Astrocyte (in vitro differentiated cells and primary cell): ENCODE measurements at regions not wholly inside any gene's neighbourhood (a gene's known extent, or its start where the extent isn't known, plus 50 kb on each side); places are given as distances from the start of the nearest gene placed in this dataset.

ENCODE experiments used
- EZH2 ChIP-seq: IDR thresholded peaks from 2 replicates; pipeline ENCODE4 v1.6.1; 2012; ENCODE audit warnings: mild to moderate bottlenecking, low read length, inconsistent platforms; ENCODE audit not compliant: insufficient read depth
- TF ChIP-seq, protein P1 (sequence below): IDR thresholded peaks from 2 replicates; pipeline ENCODE4 v1.5.1; 2011; ENCODE audit warnings: low read depth, mild to moderate bottlenecking, inconsistent platforms, low read length, moderate library complexity; ENCODE audit not compliant: insufficient read depth

DNA sequence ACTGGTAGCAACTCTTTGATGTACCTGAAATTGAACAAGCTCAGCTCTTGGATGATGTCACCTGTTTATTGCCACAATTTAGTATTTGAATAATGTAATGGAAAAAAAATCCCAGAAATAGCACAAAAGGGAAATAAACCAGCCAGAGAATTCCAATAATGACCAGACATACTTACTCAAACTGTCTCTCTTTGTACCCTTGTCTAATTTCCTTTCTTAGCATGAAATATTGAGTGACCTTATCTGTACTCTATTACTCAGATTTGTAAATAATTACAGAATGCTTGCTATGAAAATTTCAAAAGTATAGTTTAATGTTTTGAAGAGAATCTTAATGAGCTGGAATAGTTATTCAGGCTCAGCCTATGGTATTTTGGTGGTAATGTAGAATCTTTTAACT, 555.4 kb upstream of the SGO1 start:
- TF ChIP-seq, protein P1, sequence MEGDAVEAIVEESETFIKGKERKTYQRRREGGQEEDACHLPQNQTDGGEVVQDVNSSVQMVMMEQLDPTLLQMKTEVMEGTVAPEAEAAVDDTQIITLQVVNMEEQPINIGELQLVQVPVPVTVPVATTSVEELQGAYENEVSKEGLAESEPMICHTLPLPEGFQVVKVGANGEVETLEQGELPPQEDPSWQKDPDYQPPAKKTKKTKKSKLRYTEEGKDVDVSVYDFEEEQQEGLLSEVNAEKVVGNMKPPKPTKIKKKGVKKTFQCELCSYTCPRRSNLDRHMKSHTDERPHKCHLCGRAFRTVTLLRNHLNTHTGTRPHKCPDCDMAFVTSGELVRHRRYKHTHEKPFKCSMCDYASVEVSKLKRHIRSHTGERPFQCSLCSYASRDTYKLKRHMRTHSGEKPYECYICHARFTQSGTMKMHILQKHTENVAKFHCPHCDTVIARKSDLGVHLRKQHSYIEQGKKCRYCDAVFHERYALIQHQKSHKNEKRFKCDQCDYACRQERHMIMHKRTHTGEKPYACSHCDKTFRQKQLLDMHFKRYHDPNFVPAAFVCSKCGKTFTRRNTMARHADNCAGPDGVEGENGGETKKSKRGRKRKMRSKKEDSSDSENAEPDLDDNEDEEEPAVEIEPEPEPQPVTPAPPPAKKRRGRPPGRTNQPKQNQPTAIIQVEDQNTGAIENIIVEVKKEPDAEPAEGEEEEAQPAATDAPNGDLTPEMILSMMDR, result no peak
- no peak for TF ChIP-seq EZH2
